HepG2 (cell line): ENCODE measurements at regions not wholly inside any gene's neighbourhood (a gene's known extent, or its start where the extent isn't known, plus 50 kb on each side); places are given as distances from the start of the nearest gene placed in this dataset.

Experiments used
- ATAC-seq: fragments of 200-7000 bp; cut with Tn5 transposase; 3 replicates; pipeline ENCODE4 v1.9.1; 2020; ENCODE audit warnings: mild to moderate bottlenecking, moderate library complexity
- BruUV-seq: library from RNA; stranded (reverse); fragments of 400-500 nt; replicated peaks from 2 replicates; lab custom pipeline; 2021; lab: Mats Ljungman, UMichigan
- CTCF ChIA-PET: fragments of 300-600 bp; formaldehyde crosslinking; extraction: SDS; loops from one replicate; lab custom pipeline; 2021; ENCODE audit warnings: low total read pairs, inconsistent platforms, low intra/inter-chr PET ratio; lab: Yijun Ruan, JAX
- POLR2A ChIA-PET: fragments of 350-600 bp; sonication (Branson Sonifier 250); formaldehyde crosslinking; loops from one replicate; lab custom pipeline; 2020; ENCODE audit warnings: antibody characterized with exemption, inconsistent platforms; lab: Yijun Ruan, JAX
- DNase-seq: peaks from one replicate; pipeline ENCODE4 v3.0.0-alpha.2; 2015; ENCODE audit warnings: low spot score
- FAIRE-seq: peaks from 3 replicates; lab custom pipeline; 2011; peaks lifted over from hg19 to GRCh38; lab: Jason Lieb, UNC
- H2AFZ ChIP-seq: one replicate; pipeline ENCODE4 v1.6.1; 2011; ENCODE audit warnings: low read length, inconsistent platforms
- H3K27ac ChIP-seq: fragments of 300-600 bp; 3 replicates; pipeline ENCODE4 v1.8.0; 2011; ENCODE audit warnings: mixed run types, mild to moderate bottlenecking, mixed read lengths, low read length, inconsistent platforms; ENCODE audit not compliant: insufficient read depth; ENCODE audit errors: extremely low read length
- H3K27me3 ChIP-seq, 2 experiments: fragments of 200-600 bp in 1 of 2; 2 replicates in 1 of 2; 3 replicates in 1 of 2; pipeline versions ENCODE4 v1.6.0 to v1.8.0; 2011; ENCODE audit warnings: low read length in 2 of 2, mild to moderate bottlenecking in 2 of 2, moderate library complexity in 2 of 2, inconsistent platforms in 1 of 2; ENCODE audit not compliant: insufficient read depth in 2 of 2, control insufficient read depth in 1 of 2
- H3K36me3 ChIP-seq, 2 experiments: fragments of 200-600 bp in 1 of 2; replicated peaks in 1 of 2; 2 replicates in 1 of 2; 3 replicates in 1 of 2; pipeline versions ENCODE4 v1.5.1 to v1.8.0; 2011; ENCODE audit warnings: low read length in 2 of 2, inconsistent platforms in 1 of 2; ENCODE audit not compliant: insufficient read depth in 2 of 2, control insufficient read depth in 1 of 2
- H3K4me1 ChIP-seq: 2 replicates; pipeline ENCODE4 v1.5.1; 2012; ENCODE audit warnings: low read length, inconsistent platforms; ENCODE audit not compliant: insufficient read depth
- H3K4me2 ChIP-seq: 2 replicates; pipeline ENCODE4 v1.6.0; 2011; ENCODE audit warnings: low read depth, low read length, inconsistent platforms
- H3K4me3 ChIP-seq, 3 experiments: fragments of 200-600 bp in 1 of 3; sonication (generic), shearing (Covaris generic) in 1 of 3; replicated peaks in 1 of 3; 2 replicates each; pipeline ENCODE4 v1.5.1; 2011 to 2016; ENCODE audit warnings: low read length in 3 of 3, inconsistent platforms in 2 of 3, low read depth in 2 of 3, mild to moderate bottlenecking in 2 of 3, control low read depth in 1 of 3, mixed read lengths in 1 of 3; ENCODE audit not compliant: insufficient read depth in 1 of 3
- H3K79me2 ChIP-seq: one replicate; pipeline ENCODE4 v1.6.1; 2011; ENCODE audit warnings: low read length, inconsistent platforms; ENCODE audit not compliant: insufficient read depth
- H3K9ac ChIP-seq: 2 replicates; pipeline ENCODE4 v1.6.0; 2011; ENCODE audit warnings: mild to moderate bottlenecking, low read depth, low read length, inconsistent platforms; ENCODE audit not compliant: insufficient read depth
- H3K9me3 ChIP-seq: 2 replicates; pipeline ENCODE4 v1.5.1; 2012; ENCODE audit warnings: mild to moderate bottlenecking, low read length
- H4K20me1 ChIP-seq: 2 replicates; pipeline ENCODE4 v1.6.0; 2011; ENCODE audit warnings: inconsistent platforms, mild to moderate bottlenecking, low read length, moderate library complexity; ENCODE audit not compliant: insufficient read depth
- ETS1 ChIP-seq: sonication (generic); formaldehyde crosslinking; IDR thresholded peaks from 2 replicates; pipeline ENCODE4 v1.4.0; 2020; ENCODE audit warnings: missing genetic modification reagents
- FOXC1 ChIP-seq: sonication (generic); formaldehyde crosslinking; IDR thresholded peaks from 2 replicates; pipeline ENCODE4 v1.8.0; 2022; ENCODE audit warnings: mild to moderate bottlenecking, missing genetic modification reagents, borderline replicate concordance
- ISX ChIP-seq: sonication (generic); formaldehyde crosslinking; conservative IDR thresholded peaks from 2 replicates; pipeline ENCODE4 v1.5.0; 2020; ENCODE audit warnings: missing genetic modification reagents
- KIAA2018 ChIP-seq: sonication (generic); formaldehyde crosslinking; IDR thresholded peaks from 2 replicates; pipeline ENCODE4 v1.5.0; 2020; ENCODE audit warnings: mild to moderate bottlenecking, missing genetic modification reagents, borderline replicate concordance
- ZNF225 ChIP-seq: sonication (generic); formaldehyde crosslinking; IDR thresholded peaks from 2 replicates; pipeline ENCODE4 v1.4.0; 2020; ENCODE audit warnings: mild to moderate bottlenecking, missing genetic modification reagents
- ZNF274 ChIP-seq: sonication (generic); formaldehyde crosslinking; IDR thresholded peaks from 2 replicates; pipeline ENCODE4 v1.5.1; 2020; ENCODE audit warnings: mild to moderate bottlenecking, missing genetic modification reagents
- WGBS: methylation state at CpG from one replicate; pipeline ENCODE4 v1.1.6; 2017; ENCODE audit warnings: low lambda C conversion rate; 5-methylcytosine and 5-hydroxymethylcytosine counted together
- in situ Hi-C: cut with HindIII; loops from 2 replicates; pipeline ENCODE4 v1.10.0; 2017; ENCODE audit warnings: low pct_unique_long_range_greater_than_20kb; ENCODE audit not compliant: extremely low pct_ligation_motif_present
- intact Hi-C: fragments of 100-400 bp; cut with micrococcal nuclease; formaldehyde crosslinking; loops from one replicate; pipeline ENCODE4 v1.10.0; 2022; ENCODE audit not compliant: unreplicated experiment

- Histone ChIP-seq H3K36me3 (no peaks in the 10 kb centered on the region), H3K4me2 (no peak overlapping the region), H2AFZ (no peak overlapping the region), H3K9ac (no peak overlapping the region), H4K20me1 (no peaks in the 10 kb centered on the region), H3K4me3 (no peak overlapping the region), H3K9me3 (no peaks in the 10 kb centered on the region), H3K79me2 (no peaks in the 10 kb centered on the region), H3K4me1 (no peaks in the 10 kb centered on the region), H3K27ac (no peak overlapping the region), H3K27me3 (no peaks in the 10 kb centered on the region)
- ATAC-seq = no peak
- ChIA-PET CTCF (no interaction called here), POLR2A (no interaction called here)
- in situ Hi-C loops (no loop called here), intact Hi-C loops (no loop called here)
- 30% methylated on average over 2 of the region's 2 CpGs for WGBS
- DNase-seq = no peak
- no peak for FAIRE-seq
- no TSS peak for BruUV-seq
- TF ChIP-seq FOXC1 (CRISPR knock-in tag) = no peak
These were observed 709.1 kb upstream of the FAM241A start for GRCh38 chr4:111435986-111436744.

GRCh38 chr4:111441687-111442086, 703.6 kb upstream of the FAM241A start:
- in situ Hi-C loops = no loop called here
- TF ChIP-seq ISX (CRISPR knock-in tag) (no peak), KIAA2018 (no peak), ZNF225 (CRISPR knock-in tag) (no peak), ETS1 (CRISPR knock-in tag) (no peak), ZNF274 (no peak)
- no peak overlapping the region for H3K27ac ChIP-seq
- ChIA-PET CTCF (no interaction called here), POLR2A (no interaction called here)
- H3K79me2 ChIP-seq = no peaks in the 10 kb centered on the region
- no peaks in the 10 kb centered on the region for H3K27me3 ChIP-seq
- H2AFZ ChIP-seq = no peak overlapping the region
- 2% methylated on average over 2 of the region's 2 CpGs for WGBS
- ATAC-seq (no peak), FAIRE-seq (no peak), DNase-seq (no peak)
- no peaks in the 10 kb centered on the region for H3K9me3 ChIP-seq
- intact Hi-C loops = no loop called here
- H3K4me3 ChIP-seq = no peak overlapping the region
- no peaks in the 10 kb centered on the region for H4K20me1 ChIP-seq
- H3K4me2 ChIP-seq = no peak overlapping the region
- no peaks in the 10 kb centered on the region for H3K4me1 ChIP-seq
- BruUV-seq = no TSS peak
- no peak overlapping the region for H3K9ac ChIP-seq
- H3K36me3 ChIP-seq = no peaks in the 10 kb centered on the region
